ENCODE measurements at regions not wholly inside any gene's neighbourhood (a gene's known extent, or its start where the extent isn't known, plus 50 kb on each side); places are given as distances from the start of the nearest gene placed in this dataset.

DNA sequence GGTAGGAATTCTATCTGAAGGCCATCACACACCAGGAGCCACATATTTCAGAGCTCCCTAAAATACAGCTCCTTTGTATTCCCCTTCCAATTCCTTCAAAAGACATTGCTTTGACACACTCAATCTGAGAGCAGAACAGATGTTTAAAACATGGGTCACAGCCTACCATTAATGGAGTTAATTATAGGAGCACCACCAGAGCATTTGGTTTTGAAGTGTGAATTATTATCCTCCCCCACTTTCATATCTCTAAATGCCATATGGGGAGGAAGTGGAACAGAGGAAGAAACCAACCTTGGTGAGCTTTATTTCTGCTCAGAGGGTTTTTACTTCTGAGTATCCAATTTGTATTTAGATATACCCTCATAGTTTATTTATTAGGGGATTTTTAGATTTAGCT, 50.7 kb upstream of the TNFRSF21 start:
- intact Hi-C loops (cut with micrococcal nuclease): no loop called here

DNA sequence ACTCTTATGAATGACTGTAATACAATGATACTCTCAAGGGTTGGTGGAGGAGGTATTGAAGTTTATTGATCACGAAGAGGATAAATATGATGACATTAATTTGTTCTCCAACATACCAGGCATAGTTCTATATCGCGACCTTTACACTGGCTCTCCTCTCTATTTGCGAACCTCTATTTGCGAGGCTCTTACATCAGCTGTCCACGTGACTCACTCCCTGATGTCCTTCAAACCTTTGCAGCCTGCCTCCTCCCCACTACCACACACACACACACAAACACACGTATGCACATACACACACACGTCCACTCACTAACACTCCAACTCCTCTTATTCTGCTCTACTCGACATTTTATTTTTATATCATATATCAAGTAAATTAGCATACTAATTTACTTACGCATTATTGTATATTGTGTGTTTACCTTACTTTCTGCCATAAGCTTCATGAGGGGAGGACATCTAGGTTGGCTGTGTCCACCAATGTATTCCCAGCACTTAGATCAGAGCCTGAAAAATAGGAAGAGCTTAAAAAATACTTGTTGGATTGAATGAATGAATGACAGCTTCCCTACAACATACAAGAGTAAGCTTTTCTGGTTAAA, 53.3 kb upstream of the TNFRSF21 start:
- intact Hi-C loops (cut with micrococcal nuclease): no loop called here

DNA sequence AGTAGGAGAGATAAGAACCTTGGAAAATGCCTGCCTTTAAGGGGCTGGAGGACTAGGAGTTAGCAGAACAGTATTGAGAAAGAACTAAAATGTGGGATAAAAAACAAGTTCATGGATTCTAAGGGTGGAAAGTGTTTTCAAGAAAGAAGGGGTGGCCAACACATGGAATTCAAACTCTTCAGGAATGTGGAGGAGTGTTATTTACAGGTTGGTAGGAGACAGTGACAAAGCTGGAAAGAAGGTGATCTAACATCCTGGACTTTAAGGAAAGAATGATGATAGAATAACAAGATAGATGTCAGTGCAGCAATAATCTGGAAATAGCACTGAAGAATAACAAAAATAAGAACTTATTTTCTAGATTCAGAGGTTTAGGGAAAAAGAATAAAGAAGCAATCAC, 54.0 kb upstream of the TNFRSF21 start:
- intact Hi-C loops (cut with micrococcal nuclease): no loop called here

DNA sequence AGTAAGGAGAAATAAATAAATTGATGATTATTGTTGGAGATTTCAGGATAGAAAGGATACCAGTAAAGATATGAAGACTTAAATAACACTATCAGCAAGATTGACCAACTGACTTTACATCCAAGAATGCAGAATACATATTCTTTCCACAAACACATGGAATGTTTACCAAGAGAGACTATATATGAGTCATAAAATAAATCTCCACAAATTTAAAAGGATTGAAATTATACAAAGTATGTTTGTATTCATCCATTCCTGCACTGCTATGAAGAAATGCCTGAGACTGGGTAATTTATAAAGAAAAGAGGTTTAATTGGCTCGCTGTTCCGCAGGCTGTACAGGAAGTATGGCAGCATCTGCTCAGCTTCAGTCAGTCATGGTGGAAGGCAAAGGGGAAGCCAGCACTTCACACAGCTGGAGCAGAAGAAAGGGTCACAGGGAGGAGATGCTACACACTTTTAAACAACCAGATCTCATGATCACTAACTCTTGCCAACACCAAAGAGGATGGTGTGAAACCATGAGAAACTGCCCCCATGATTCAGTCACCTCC, 56.7 kb upstream of the TNFRSF21 start:
- intact Hi-C loops (cut with micrococcal nuclease): no loop called here

DNA sequence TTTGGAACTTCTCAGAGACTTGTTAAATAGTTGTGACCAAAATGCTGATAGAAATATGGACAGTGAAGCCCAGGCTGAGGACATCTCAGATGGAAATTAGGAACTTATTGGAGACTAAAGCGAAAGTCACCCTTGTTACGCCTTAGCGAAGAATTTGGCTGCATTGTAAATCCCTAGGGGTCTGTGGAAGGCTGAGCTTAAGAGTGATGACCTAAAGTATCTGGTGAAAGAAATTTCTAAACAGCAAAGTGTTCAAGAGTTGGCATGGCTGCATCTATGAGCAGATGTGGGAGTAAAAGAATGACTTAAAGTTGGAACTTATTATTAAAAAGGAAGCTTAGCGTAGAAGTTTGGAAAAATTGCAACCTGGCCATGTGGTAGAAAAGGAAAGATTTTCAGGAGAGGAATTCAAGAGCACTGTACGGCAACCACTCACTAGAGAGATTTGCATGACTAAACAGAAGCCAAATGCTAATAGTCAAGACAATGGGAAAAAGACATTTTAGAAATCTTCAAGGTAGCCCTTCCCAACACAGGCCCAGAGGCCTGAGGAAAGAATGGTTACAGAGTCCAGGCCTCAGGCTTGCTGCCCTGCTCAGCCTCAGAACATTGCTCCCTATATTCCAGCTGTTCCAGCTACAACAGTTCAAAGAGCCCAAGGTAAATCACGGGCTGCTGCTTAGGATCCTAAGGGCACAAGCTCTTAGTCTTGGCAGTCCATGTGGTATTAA, 61.6 kb upstream of the TNFRSF21 start:
- intact Hi-C loops (cut with micrococcal nuclease): no loop called here

DNA sequence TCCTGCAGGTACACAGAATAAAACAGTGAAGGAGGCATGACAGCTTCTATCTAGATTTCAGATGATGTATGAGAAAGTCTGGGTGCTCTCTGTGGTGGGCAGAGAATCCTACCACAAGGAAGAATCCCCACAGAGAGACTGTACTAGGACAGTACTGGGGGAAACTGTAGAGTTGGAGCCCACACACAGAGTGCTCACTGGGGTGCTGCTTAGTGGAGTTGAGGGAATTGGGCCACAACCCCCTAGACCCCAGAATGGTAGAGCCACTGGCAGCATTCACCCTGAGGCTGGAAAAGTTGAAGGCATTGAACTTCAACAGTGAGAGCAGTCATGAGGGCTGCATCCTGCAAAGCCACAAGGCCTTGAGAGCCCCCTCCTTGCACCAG, 62.2 kb upstream of the TNFRSF21 start:
- intact Hi-C loops (cut with micrococcal nuclease): no loop called here

DNA sequence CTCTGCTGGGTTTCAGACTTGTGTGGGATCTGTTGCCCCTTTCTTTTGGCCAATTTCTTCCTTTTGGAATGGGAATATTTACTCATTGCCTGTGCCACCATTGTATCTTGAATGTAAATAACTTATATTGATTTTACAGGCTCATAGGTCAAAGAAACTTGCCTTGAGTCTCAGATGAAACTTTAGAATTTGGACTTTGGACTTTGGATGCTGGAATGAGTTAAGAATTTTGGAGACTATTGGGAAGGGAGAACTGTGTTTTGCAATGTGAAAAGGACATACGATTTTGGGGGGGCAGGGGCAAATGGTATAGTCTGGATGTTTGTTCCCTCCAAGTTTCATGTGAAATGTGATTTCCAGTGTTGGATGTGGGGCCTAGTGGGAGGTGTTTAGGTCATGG, 62.6 kb upstream of the TNFRSF21 start:
- intact Hi-C loops (cut with micrococcal nuclease): no loop called here

DNA sequence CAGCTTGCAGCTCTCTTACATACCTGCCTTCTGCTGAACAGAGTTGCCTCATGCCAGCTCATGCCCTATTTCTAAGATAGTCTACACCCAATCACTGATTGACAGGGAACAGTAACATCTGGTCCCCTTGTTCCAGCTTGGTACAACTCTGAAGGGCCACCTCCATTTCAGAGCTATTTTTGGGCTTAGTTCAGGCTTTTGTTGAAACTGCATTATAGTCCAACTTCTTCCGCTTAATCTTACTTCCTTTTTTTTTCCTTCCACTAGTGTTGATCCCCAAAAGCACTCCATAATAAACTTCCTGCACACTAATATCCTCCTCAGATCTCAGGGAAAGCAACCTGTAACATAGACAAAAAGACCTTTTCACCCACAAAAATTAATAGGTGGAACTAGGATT, 65.7 kb upstream of the TNFRSF21 start:
- intact Hi-C loops (cut with micrococcal nuclease): no loop called here

DNA sequence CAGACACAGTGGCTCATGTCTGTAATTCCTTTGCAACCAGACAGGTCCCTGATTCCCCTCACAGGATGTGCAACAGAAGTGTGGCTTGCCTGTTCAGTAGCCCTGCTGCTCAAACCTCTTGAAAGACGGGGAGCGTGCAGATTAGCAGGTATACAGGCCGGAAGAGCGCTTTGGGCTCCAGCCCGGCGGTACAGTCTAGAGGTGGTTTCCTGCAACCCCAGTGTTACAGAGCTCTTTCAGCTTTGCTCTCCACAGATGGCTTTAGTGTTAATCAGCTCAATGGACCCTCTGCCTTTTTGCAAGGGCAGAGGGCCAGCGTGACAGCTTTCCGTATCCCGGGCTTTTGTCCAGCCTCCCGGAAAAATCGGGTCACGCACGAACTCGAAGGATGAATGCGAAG, 67.2 kb upstream of the TNFRSF21 start:
- intact Hi-C loops (cut with micrococcal nuclease): no loop called here

DNA sequence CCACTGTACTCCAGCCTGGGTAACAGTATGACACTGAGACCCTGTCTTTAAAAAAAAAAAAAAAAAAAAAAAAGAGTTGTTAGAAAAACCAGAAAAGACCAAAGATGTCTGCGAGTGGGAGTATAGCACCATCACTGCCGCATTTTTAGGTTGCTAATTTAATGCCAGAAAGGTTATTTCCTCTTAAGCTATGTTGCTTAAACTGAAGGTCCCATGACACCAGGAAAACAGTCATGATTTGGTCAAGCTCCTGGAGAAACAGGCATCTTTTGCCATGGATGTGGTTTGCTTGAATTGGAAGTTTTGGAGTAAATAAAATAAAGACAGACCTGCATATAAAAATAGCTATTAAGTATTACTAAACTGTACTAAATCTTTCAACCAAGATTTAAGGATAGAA, 68.3 kb upstream of the TNFRSF21 start:
- intact Hi-C loops (cut with micrococcal nuclease): no loop called here

DNA sequence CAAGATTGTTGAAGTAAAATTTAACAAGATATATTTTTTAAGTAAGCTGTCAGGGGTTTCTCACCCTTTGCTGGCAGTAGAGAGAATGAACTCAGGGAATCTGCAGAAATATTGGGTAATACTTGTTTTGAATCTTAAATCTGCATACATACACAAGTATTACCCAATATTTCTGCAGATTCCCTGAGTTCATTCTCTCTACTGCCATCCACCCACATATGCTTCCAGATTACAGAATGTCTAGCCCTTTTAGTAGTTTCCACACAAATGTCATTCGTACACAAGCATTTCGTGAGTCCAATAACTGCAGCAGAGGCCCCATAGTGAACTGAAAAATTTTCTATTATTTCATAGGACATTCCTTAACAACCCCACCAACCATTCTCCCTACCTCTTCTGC, 69.6 kb upstream of the TNFRSF21 start:
- intact Hi-C loops (cut with micrococcal nuclease): no loop called here

DNA sequence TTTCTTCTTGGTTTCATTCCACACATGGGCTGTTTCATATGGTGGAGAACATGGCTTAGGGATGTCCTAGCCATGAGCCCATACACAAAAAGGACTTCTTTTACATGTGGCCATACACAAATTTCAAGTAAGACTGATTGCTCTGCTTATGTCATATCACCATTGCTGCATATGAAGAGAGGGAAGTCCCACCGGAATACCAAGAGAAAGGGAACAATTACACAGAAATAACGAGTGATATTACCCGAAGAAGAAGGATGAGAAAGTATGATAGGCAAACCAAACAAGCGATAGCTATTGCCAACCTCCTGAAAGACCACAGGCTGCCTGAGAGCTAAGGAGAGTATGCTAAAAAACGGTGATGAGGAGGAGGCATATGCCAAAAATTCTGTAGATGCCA, 70.5 kb upstream of the TNFRSF21 start:
- intact Hi-C loops (cut with micrococcal nuclease): no loop called here

DNA sequence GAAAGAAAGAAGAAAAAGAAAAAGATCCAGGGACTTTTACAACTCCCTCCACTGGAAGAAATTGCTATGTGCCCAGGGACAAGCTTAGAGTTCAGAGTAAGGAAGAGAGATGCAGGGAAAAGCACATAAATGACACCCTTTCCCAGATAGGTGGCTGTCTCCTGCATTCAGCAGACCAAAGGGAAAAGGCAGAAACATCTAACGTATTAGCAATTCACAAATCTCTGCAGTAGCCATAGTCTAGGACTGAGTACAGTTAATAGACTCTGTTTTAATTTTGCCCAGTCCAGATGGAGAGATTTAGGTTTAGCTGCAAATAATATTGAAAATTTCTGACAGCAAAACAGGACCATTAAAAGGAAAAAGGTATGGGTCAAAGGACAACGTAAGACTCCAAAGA, 71.3 kb upstream of the TNFRSF21 start:
- intact Hi-C loops (cut with micrococcal nuclease): no loop called here

DNA sequence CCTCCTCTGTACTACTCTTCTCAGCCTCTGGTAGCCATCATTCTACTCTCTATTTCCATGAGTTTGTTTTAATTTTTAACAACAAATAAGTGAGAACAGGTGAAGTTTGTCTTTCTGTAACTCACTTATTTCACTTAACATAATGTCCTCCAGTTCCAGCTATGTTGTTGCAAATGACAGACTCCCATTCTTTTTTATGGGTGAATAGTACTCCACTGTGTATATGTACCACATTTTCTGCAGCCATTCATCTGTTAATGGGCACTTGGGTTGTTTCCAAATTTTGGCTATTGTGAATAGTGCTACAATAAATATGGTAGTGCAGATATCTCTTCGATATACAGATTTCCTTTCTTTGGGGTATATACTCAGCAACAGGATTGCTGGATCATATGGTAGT, 73.7 kb upstream of the TNFRSF21 start:
- intact Hi-C loops (cut with micrococcal nuclease): no loop called here

DNA sequence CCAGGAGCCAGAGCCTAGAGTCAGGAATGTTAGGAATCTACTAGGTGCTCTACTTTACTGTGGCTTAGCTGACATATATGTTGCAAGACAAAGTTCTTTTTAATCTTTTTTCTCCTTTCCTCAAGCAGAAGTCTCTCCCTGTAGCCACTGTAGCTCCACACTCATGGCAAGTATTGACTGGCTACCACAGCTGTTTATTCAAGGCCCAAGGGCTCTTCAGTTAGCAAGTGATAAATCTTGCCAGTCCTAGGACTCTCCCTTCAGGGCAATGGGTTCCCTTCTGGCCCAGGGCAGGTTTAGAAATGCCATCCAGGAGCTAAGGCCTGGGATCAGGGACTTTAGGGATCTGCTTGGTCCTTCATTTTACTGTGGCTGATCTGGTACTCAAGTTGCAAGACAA, 82.0 kb upstream of the TNFRSF21 start:
- intact Hi-C loops (cut with micrococcal nuclease): no loop called here

DNA sequence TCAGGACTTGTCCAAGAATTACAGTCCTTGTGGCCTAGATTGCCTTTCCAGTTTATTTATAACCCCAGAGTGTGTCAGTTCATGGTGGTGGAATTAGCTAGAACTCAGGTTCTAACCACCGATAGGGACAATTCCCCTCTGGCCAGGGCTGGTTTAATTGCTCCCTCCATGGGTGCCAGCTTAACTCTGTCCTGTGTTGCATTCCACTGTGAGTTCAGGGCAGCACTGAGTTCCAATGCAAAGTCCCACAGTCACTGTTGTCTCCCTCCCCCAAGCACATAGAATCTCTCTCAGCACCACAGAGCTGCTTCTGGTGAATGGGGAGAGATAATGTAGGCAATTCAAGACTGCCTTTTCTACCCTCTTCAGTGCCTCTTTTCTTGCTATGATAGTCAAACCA, 82.5 kb upstream of the TNFRSF21 start:
- intact Hi-C loops (cut with micrococcal nuclease): no loop called here

DNA sequence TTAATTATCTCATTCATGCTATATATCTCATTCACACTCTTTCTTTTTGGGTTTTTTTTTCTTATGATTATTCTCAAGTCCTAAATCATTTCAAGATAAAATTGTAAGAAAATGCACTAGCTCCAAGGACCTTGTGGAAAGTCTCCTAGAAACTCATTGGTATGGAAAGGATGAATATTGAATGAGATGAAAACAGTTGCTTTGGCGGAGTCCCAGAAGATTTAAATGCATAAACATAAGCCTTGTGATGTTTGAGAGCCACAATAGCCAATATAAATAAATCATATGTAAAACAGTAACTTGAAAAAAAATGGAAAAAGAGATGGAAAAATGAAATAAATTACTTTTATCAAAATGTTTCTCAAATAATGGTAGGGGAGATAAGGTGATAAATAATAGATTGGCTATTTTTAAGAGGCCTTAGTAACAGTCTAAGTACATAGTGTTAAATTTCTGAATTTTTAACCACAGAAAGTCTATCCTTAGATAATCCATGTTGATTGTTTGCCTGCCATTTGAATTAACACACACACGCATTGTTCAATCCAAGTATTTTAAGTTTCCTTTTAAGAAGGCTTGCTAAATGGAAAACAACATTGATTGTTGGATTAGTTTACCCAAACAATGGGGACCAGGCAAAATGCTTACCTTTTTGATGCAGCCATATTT, 81.1 kb upstream of the CD2AP start:
- intact Hi-C loops (cut with micrococcal nuclease): no loop called here

DNA sequence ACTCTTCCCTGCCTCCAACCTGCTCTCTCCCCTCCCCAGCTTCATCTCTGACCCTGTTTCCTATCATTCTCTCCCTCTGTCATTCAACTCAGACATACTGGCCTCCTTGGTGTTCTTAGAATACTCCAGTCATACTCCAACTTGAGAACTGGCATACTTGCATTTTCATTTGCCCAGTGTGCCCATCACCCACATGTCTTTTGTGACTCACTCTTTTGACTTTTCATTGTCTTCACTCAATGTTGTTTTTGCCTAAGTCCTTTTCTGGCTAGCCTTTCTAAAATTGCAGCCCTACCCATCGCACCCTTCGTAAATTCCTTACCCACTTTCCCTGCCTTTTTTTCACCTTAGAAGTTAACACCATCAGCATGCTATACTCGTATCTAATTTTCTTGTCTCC, 77.0 kb upstream of the CD2AP start:
- intact Hi-C loops (cut with micrococcal nuclease): no loop called here

DNA sequence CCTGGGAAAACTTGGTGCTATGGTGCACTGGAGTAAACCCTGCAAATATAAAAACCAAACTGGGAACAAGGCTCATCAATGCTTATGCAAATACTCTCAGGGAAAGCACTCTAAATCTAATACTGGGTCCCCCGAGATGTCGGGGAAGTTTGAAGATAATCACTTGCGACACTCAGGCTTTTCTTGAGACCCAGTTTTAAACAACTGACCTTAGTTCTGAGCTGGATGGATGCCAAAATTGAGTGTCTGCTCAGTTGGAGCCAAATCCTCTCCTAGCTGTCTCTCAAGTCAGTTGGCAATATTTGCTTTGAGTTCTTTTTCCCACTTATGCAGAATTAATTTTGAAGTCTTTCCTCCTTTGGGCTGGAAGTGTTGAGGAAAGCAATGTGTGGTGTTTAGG, 75.5 kb upstream of the CD2AP start:
- intact Hi-C loops (cut with micrococcal nuclease): no loop called here

DNA sequence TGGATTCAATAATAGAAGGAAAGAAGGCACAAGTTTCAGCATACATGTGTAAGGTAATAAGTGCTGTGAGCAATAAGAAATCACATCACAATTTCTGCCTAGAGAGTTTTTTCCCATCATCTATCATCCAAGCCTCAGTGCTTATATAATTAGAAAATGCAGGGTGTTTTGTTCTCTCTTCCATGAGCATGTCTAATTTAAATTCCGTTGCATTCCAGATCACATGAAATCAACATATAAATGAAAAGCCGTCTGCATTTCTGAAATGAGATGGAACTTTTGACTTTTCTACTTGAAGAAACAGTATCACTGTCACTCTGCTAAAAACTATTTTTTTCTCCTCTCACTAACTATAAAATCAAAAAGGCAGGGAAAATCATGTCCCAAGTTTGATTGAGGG, 74.5 kb upstream of the CD2AP start:
- intact Hi-C loops (cut with micrococcal nuclease): no loop called here

DNA sequence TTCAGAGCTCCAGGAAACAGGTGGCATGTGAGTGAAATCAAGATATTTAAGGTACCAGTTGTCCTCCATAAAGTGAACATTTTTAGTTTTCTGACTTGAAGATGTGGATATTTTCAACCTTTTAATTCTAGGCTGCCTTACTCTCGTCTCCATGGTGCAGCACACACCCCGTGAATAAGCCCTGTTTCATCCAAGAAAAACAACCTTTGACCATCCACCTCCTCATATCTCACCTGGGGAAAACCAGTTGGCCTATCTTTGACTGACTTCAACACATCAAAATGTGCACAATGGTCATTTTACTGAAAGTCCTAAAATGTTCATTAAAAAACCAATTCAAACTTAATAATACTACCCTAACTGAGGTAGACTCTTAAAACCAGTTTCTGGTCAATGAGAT, 73.8 kb upstream of the CD2AP start:
- intact Hi-C loops (cut with micrococcal nuclease): no loop called here

DNA sequence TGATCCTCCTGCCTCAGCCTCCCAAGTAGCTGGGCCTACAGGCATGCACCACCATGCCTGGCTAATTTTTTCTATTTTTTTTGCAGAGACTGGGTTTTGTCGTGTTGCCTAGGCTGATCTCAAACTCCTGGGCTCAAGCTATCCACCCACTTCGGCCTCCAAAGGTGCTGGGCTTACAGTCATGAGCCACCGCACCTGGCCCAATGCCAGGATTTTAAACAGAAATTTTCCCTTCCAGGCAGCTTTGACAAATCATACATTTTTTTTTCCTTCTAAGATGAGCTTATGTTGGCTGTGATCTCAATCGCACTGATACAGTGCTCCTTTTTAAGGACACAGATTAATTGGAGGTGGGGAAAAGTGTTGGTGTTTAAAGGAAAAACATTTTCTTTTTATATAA, 73.2 kb upstream of the CD2AP start:
- intact Hi-C loops (cut with micrococcal nuclease): no loop called here

DNA sequence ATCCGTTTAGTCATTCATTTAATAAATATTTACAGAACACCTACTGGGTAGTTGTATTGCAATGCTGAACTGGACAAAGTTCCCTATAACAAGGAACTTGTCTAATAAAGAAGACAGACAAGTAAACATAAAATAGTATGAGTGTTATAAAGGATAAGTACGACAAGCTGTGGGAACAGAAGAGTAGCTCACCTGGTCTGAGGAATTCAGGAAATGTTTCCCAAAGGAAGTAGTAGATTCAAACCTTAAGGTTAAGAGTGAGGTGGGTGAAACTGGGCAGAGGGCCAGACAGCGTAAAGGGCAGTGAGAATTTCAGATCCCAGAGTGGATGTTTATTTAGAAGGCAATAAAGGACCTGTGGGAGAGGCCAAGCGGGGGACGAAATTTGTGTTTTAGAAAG, 72.3 kb upstream of the CD2AP start:
- intact Hi-C loops (cut with micrococcal nuclease): no loop called here

Data from T-helper 1 cell treated with Interleukin-12 subunit alpha and Interleukin-12 subunit beta and Interleukin-4 antibody, amounts not matched to agents 30 ng/mL and 1 ng/mL, for 36 hours (primary cell).